Fibroblast of lung (primary cell): ENCODE measurements at regions not wholly inside any gene's neighbourhood (a gene's known extent, or its start where the extent isn't known, plus 50 kb on each side); places are given as distances from the start of the nearest gene placed in this dataset.

Experiments used
- CTCF ChIP-seq, 2 donors: IDR thresholded peaks in 1 of 2; conservative IDR thresholded peaks in 1 of 2; 1 replicate in 1 of 2; 2 replicates in 1 of 2; pipeline ENCODE4 v1.5.1; 2011 to 2012; ENCODE audit warnings: low read length in 2 of 2, control low read depth in 1 of 2, inconsistent platforms in 1 of 2, low read depth in 1 of 2, mild to moderate bottlenecking in 1 of 2
- EZH2 ChIP-seq: IDR thresholded peaks from 2 replicates; pipeline ENCODE4 v1.5.1; 2012; ENCODE audit warnings: low read length, control low read depth, mild to moderate bottlenecking; ENCODE audit errors: missing control alignments

DNA sequence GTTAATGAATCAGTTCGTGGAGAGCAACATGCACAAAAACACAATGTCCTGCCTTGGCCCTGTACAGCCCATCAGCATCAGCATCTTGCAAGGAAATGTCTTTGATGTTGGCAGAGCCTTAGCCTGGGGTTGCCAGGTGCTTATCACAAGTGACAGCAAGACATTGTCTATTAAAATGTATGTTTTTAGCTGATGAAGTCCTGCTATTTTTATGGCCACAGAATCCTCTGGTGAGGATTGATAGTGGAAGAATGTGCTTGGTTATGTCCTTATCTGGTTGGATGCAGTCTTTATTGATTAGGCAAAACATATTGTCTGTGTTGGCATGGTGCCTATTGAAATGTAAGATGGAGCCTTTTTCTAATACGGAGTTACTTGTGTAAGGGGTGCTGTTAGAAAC, 1427.0 kb upstream of the MIR17HG start:
- TF ChIP-seq CTCF (conservative IDR thresholded peaks at IDR 0.05 in 1 of 2, IDR thresholded peaks at IDR 0.05 in 1 of 2; ENCODE audit: low read depth in 1 of 2, low read length in 2 of 2) (no peak), EZH2 (no peak)
